B cell (primary cell): ENCODE measurements at regions not wholly inside any gene's neighbourhood (a gene's known extent, or its start where the extent isn't known, plus 50 kb on each side); places are given as distances from the start of the nearest gene placed in this dataset.
"Not testable (repeated sequence)": the region's sequence is repeated elsewhere in the genome, so short reads cannot be mapped to it uniquely, and the experiment has no call there.

Experiments used
- ATAC-seq: fragments of 200-7000 bp; cut with Tn5 transposase; one replicate; pipeline ENCODE4 v1.10.0; 2021; ENCODE audit warnings: low read depth, mild to moderate bottlenecking, moderate number of reproducible peaks, moderate library complexity
- CTCF ChIA-PET: fragments of 350-600 bp; sonication (Branson Sonifier 250); formaldehyde crosslinking; loops from one replicate; lab custom pipeline; 2021; ENCODE audit warnings: antibody characterized with exemption, inconsistent platforms; lab: Charles Lee
- POLR2A ChIA-PET: fragments of 350-600 bp; sonication (Branson Sonifier 250); formaldehyde crosslinking; loops from one replicate; lab custom pipeline; 2021; ENCODE audit warnings: antibody characterized with exemption; lab: Charles Lee
- DNase-seq: peaks from one replicate; pipeline ENCODE4 v3.0.0; 2013
- H2AFZ ChIP-seq: 2 replicates; pipeline ENCODE4 v1.6.1; 2012; ENCODE audit warnings: mild to moderate bottlenecking, low read depth, low read length; ENCODE audit not compliant: insufficient read depth, poor library complexity, severe bottlenecking
- H3K27ac ChIP-seq, 2 donors: 1 replicate in 1 of 2; 2 replicates in 1 of 2; pipeline ENCODE4 v1.5.1; 2012 to 2013; ENCODE audit warnings: low read length in 2 of 2, mild to moderate bottlenecking in 2 of 2, moderate library complexity in 1 of 2
- H3K27me3 ChIP-seq, 4 experiments: fragments of 200-600 bp in 1 of 4; sonication (generic) in 1 of 4; replicated peaks in 1 of 4; 1 replicate in 2 of 4; 2 replicates in 2 of 4; pipeline versions ENCODE4 v1.6.1 to v1.7.0; 2013 to 2016; ENCODE audit warnings: low read length in 3 of 4, mild to moderate bottlenecking in 2 of 4, mixed read lengths in 1 of 4, moderate library complexity in 1 of 4; ENCODE audit not compliant: insufficient read depth in 4 of 4, control insufficient read depth in 3 of 4; ENCODE audit errors: control extremely low read depth in 1 of 4
- H3K36me3 ChIP-seq, 2 experiments: replicated peaks in 1 of 2; 1 replicate in 1 of 2; 2 replicates in 1 of 2; pipeline versions ENCODE4 v1.6.1 to v1.7.1; 2013; ENCODE audit warnings: low read length in 1 of 2; ENCODE audit not compliant: insufficient read depth in 2 of 2, control insufficient read depth in 1 of 2; ENCODE audit errors: control extremely low read depth in 1 of 2, extremely low read depth in 1 of 2
- H3K4me1 ChIP-seq, 2 donors: fragments of 200-600 bp in 1 of 2; sonication (generic) in 1 of 2; 1 replicate in 1 of 2; 2 replicates in 1 of 2; pipeline versions ENCODE4 v1.5.1 to v1.6.1; 2013 to 2017; ENCODE audit warnings: low read length in 2 of 2; ENCODE audit not compliant: control insufficient read depth in 2 of 2, insufficient read depth in 2 of 2
- H3K4me2 ChIP-seq: replicated peaks from 2 replicates; pipeline ENCODE3; 2012; ENCODE audit warnings: mild to moderate bottlenecking, low read depth, low read length; ENCODE audit not compliant: poor library complexity, severe bottlenecking
- H3K4me3 ChIP-seq, 5 experiments: fragments of 200-600 bp in 1 of 5; sonication (generic) in 1 of 5; 1 replicate in 3 of 5; 2 replicates in 2 of 5; pipeline versions ENCODE4 v1.5.1 to v1.7.0; 2011 to 2016; ENCODE audit warnings: low read length in 4 of 5, mild to moderate bottlenecking in 4 of 5, low read depth in 2 of 5, control low read depth in 1 of 5, moderate library complexity in 1 of 5; ENCODE audit not compliant: insufficient read depth in 1 of 5; ENCODE audit errors: control extremely low read depth in 1 of 5, extremely low read depth in 1 of 5
- H3K79me2 ChIP-seq: fragments of 200-600 bp; sonication (generic); one replicate; pipeline ENCODE4 v1.6.0; 2016; ENCODE audit warnings: low read length; ENCODE audit not compliant: control insufficient read depth, insufficient read depth
- H3K9ac ChIP-seq: fragments of 200-600 bp; sonication (generic); 2 replicates; pipeline ENCODE4 v1.6.1; 2017; ENCODE audit warnings: mild to moderate bottlenecking, low read length, moderate library complexity
- H3K9me3 ChIP-seq, 3 donors: one replicate each; pipeline versions ENCODE4 v1.6.1 to v1.7.1; 2013; ENCODE audit warnings: low read length in 2 of 3; ENCODE audit not compliant: control insufficient read depth in 2 of 3, insufficient read depth in 1 of 3; ENCODE audit errors: control extremely low read depth in 1 of 3
- H4K20me1 ChIP-seq: 2 replicates; pipeline ENCODE4 v1.6.0; 2012; ENCODE audit warnings: mild to moderate bottlenecking, low read length; ENCODE audit not compliant: insufficient read depth, control insufficient read depth, poor library complexity, severe bottlenecking
- H3K27ac Mint-ChIP-seq: one replicate; pipeline ENCODE4 v1.8.0; 2021; ENCODE audit warnings: mixed read lengths
- H3K27me3 Mint-ChIP-seq: one replicate; pipeline ENCODE4 v1.8.0; 2021; ENCODE audit warnings: mixed read lengths
- H3K4me1 Mint-ChIP-seq: one replicate; pipeline ENCODE4 v1.8.0; 2021; ENCODE audit warnings: mixed read lengths
- H3K4me3 Mint-ChIP-seq: one replicate; pipeline ENCODE4 v1.8.0; 2021; ENCODE audit warnings: mixed read lengths
- H3K9me3 Mint-ChIP-seq: one replicate; pipeline ENCODE4 v1.8.0; 2022; ENCODE audit warnings: mixed read lengths; ENCODE audit not compliant: insufficient read depth
- CTCF ChIP-seq: fragments of 200-600 bp; IDR thresholded peaks from one replicate; pipeline ENCODE4 v1.8.0; 2022; ENCODE audit warnings: antibody characterized with exemption, mild to moderate bottlenecking
- EZH2 ChIP-seq: IDR thresholded peaks from 2 replicates; pipeline ENCODE4 v1.6.1; 2012; ENCODE audit warnings: borderline replicate concordance, low read depth, mild to moderate bottlenecking, moderate library complexity, low read length; ENCODE audit not compliant: insufficient read depth, poor library complexity, severe bottlenecking
- WGBS: methylation state at CpG from one replicate; pipeline ENCODE4 v1.1.5; 2013; ENCODE audit warnings: missing lambda C conversion rate; ENCODE audit not compliant: insufficient coverage; 5-methylcytosine and 5-hydroxymethylcytosine counted together
- intact Hi-C: fragments of 100-400 bp; cut with micrococcal nuclease; formaldehyde crosslinking; loops from one replicate; pipeline ENCODE4 v1.10.0; 2022

DNA sequence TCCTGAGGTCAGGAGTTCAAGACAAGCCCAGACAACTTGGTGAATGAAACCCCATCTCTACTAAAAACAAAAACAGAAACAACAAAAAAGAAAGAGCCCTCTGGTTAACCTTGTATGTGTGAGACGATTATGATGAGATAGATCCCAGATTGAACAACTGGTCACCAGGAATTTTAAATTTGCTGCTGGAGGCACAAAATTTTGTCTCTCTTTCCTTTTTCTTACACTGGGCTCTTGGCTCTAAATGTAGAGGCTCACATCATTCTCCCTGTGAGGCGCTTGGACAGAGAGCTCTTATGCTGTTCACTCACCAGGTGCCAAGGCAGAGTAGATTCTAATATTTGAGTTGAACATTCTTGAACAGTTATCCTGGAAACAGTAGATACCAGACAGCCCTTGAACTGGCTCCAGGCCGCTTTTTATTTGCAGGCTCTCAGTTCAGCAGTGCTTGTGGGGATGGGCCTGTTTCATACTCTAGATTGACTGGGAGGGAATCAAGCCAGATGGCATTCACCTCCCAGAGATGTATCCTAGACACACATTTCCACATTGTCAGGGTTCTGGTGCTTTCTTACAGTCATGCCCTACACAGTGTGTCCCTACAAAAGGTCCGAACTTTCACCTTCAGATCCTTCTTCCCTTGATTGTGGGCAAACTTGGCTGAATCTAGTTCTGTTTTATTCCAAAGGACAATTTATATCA lies 1159.6 kb downstream of the RPIA start:
- no peak overlapping the region for H3K27ac Mint-ChIP-seq
- no peak overlapping the region for H3K4me3 Mint-ChIP-seq
- Histone ChIP-seq H3K27ac (no peak overlapping the region), H3K4me2 (no peak overlapping the region), H3K36me3 (no peaks in the 10 kb centered on the region), H3K4me3 (no peak overlapping the region), H3K4me1 (peaks cover 3 to 7% of the 10 kb centered on the region in 2 donors), H3K9ac (no peak overlapping the region), H3K9me3 (no peaks in the 10 kb centered on the region), H4K20me1 (no peaks in the 10 kb centered on the region), H2AFZ (no peak overlapping the region), H3K79me2 (no peaks in the 10 kb centered on the region), H3K27me3 (peaks cover 0 to 20% (median 12%) of the 10 kb centered on the region in 4 experiments)
- ATAC-seq = no peak
- DNase-seq = no peak
- no peaks in the 10 kb centered on the region for H3K9me3 Mint-ChIP-seq
- WGBS = 94% methylated on average over 3 of the region's 4 CpGs
- intact Hi-C loops = no loop called here
- peaks cover 32% of the 10 kb centered on the region for H3K27me3 Mint-ChIP-seq
- ChIA-PET POLR2A (no interaction called here), CTCF (interaction anchor here (1.5 kb wide), 1 partner anchor 1020 kb away, joined by 3 read pairs; no protein-coding TSS in a partner anchor)
- TF ChIP-seq EZH2 = no peak
- no peak for TF ChIP-seq CTCF
- H3K4me1 Mint-ChIP-seq = peaks cover 6% of the 10 kb centered on the region

DNA sequence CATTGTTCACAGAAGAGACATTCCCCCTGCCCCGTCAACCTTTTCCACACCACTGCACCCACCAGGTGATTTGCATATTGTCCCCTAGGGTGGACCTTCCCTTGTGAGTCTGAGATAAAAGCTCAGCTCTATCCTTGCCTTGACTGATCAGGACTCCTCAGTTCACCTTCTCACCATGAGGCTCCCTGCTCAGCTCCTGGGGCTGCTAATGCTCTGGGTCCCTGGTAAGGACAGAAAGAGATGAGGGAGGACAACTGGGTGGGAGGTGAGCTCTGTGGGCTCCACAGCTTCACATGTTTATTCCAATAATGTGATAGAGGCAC lies 1160.1 kb downstream of the RPIA start:
- H3K4me1 ChIP-seq = peaks cover 3 to 7% of the 10 kb centered on the region in 2 donors
- CTCF ChIA-PET = no interaction called here
- H3K4me3 Mint-ChIP-seq = no peak overlapping the region
- H4K20me1 ChIP-seq = no peaks in the 10 kb centered on the region
- H3K4me2 ChIP-seq = no peak overlapping the region
- peaks cover 6% of the 10 kb centered on the region for H3K4me1 Mint-ChIP-seq
- no peaks in the 10 kb centered on the region for H3K9me3 ChIP-seq
- H3K27ac ChIP-seq = no peak overlapping the region
- no peaks in the 10 kb centered on the region for H3K79me2 ChIP-seq
- POLR2A ChIA-PET = no interaction called here
- ATAC-seq = no peak
- H3K27me3 Mint-ChIP-seq = peaks cover 32% of the 10 kb centered on the region
- no peak overlapping the region for H3K27ac Mint-ChIP-seq
- no peaks in the 10 kb centered on the region for H3K36me3 ChIP-seq
- no peaks in the 10 kb centered on the region for H3K9me3 Mint-ChIP-seq
- intact Hi-C loops = no loop called here
- TF ChIP-seq CTCF (no peak), EZH2 (no peak)
- H3K9ac ChIP-seq = no peak overlapping the region
- WGBS = 6% methylated on average over 1 of the region's 1 CpG
- H3K4me3 ChIP-seq = no peak overlapping the region
- peaks cover 0 to 20% (median 12%) of the 10 kb centered on the region in 4 experiments for H3K27me3 ChIP-seq
- H2AFZ ChIP-seq = no peak overlapping the region
- DNase-seq = no peak

DNA sequence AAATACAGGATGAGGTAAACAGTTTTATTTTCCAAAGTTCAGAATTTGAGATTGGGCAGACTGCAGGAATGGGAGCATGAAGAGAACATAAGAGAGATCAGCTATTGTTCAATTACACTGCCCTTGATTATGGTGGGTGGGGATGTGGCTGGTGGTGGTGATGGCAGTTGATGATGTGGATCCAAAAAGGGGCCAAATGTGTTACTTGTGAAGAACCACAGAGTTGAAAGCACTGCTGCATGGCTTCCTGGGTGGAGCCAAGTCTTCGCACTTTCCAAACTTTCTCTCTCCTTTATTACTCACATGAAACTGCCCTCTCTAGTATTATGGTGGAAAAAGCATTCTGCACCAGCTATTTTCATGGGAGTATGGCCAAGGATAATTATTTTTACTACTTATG lies 1162.0 kb downstream of the RPIA start:
- ATAC-seq, H3K4me1 ChIP-seq, H3K4me1 Mint-ChIP-seq, CTCF ChIA-PET, H3K36me3 ChIP-seq, H2AFZ ChIP-seq, H3K27ac Mint-ChIP-seq, intact Hi-C loops, H3K4me3 Mint-ChIP-seq, H3K27ac ChIP-seq, H3K79me2 ChIP-seq, POLR2A ChIA-PET, H3K9me3 ChIP-seq, DNase-seq, H3K4me3 ChIP-seq, H3K4me2 ChIP-seq, H4K20me1 ChIP-seq, H3K9me3 Mint-ChIP-seq, H3K9ac ChIP-seq: not testable (repeated sequence)
- WGBS = no CpG with 5 or more reads among the region's 1 CpG
- H3K27me3 ChIP-seq = peaks cover 0 to 18% (median 11%) of the 10 kb centered on the region in 4 experiments
- H3K27me3 Mint-ChIP-seq = peaks cover 27% of the 10 kb centered on the region
